ENCODE measurements at regions not wholly inside any gene's neighbourhood (a gene's known extent, or its start where the extent isn't known, plus 50 kb on each side); places are given as distances from the start of the nearest gene placed in this dataset.
"Not testable (repeated sequence)": the region's sequence is repeated elsewhere in the genome, so short reads cannot be mapped to it uniquely, and the experiment has no call there.

GRCh38 chr17:20908313-20909267, 134.2 kb downstream of the USP22 start:
- DNase-seq (ENCODE audit: low read depth), result peak; percentile 63

DNA sequence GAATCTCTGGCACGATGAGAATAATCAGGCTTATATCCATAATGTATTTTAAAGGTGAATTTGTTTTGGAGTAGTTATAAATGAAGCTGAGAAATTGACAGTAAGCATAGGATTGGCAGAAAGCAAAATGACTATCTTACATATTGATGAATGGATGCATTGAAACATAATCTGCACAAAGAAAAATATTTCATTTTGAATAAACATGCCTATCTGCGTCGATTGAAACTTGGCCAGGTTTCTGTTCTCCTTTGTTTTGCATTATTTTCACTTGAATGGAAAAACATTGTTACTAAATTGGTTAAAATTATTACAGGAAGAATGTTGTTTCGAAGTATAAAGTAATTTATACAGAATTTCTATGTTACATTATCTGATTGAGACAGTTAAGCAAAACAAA, 128.2 kb downstream of the USP22 start:
- no peak for DNase-seq (ENCODE audit: low read depth)

GRCh38 chr17:20916383-20916782, 126.4 kb downstream of the USP22 start:
- no peak for DNase-seq (ENCODE audit: low read depth)

DNA sequence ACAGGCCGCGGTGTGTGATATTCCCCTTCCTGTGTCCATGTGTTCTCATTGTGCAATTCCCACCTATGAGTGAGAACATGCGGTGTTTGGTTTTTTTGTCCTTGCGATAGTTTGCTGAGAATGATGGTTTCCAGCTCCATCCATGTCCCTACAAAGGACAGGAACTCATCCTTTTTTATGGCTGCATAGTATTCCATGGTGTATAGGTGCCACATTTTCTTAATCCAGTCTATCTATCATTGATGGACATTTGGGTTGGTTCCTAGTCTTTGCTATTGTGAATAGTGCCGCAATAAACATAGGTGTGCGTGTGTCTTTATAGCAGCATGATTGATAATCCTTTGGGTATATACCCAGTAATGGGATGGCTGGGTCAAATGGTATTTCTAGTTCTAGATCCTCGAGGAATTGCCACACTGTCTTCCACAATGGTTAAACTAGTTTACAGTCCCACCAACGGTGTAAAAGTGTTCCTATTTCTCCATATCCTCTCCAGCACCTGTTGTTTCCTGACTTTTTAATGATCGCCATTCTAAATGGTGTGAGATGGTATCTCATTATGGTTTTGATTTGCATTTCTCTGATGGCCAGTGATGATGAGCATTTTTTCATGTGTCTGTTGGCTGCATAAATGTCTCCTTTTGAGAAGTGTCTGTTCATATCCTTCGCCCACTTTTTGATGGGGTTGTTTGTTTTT, 125.1 kb downstream of the USP22 start:
- DNase-seq (ENCODE audit: low read depth), result not testable (repeated sequence)

GRCh38 chr17:20920095-20920814, 122.6 kb downstream of the USP22 start:
- DNase-seq (ENCODE audit: low read depth), result no peak

DNA sequence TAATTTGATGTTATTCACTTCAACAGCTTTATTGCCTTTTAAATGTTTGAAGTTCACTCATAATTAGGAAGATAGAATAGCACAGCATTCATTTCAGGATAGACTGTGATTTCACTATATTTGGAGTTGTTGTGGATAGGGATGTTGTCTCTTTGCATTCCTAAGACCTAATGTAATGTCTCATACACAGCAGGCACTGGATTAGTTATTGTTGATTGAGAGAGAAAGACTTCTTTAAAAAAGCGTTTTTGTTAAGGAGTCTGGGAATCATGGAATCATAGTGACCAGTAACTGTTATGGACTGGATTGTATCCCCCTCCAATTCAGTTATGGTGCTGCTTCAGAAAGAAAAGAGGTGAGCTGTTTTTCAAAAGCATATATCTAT, 122.0 kb downstream of the USP22 start:
- no peak for DNase-seq (ENCODE audit: low read depth)

- DNase-seq (ENCODE audit: low read depth), result no peak
Measured at GRCh38 chr17:20922128-20922670, 120.6 kb downstream of the USP22 start.

DNA sequence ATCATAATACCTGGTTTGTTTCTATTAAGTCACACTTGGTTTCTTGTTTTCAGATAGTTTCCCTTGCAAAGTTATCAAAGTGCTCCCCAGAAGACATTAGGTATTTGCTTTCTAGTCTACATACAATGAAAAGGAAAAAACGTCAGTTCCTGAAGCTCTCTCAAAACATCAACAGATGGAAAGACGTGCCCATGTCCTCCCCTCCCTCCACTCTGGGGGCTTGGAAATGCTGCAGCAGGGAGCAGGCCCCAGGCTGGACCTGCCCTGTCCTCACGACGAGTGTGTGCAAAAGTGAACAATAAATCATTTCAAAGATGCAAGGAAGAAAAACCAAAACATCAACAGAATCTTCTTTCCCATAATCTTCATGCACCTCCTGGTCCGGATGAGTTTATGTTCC, 118.5 kb downstream of the USP22 start:
- DNase-seq (ENCODE audit: low read depth), result no peak

DNA sequence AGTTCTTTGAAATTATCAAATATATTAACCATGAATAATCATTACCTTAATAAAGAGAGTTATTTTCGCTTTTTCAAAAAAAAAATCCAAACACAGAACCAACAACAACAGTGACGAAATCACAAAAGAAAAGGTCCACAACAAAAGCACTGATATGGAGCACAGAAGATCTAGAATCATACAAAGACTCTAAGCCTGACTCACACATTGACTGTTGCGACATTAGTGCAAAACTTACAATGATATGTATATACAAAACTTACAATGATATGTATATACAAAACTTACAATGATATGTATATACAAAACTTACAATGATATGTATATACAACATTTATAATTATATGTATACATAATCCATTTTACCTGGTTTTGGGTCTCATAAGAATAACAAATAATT, 117.7 kb downstream of the USP22 start:
- no peak for DNase-seq (ENCODE audit: low read depth)

GRCh38 chr17:20925954-20926353, 116.9 kb downstream of the USP22 start:
- DNase-seq (ENCODE audit: low read depth), result no peak

DNA sequence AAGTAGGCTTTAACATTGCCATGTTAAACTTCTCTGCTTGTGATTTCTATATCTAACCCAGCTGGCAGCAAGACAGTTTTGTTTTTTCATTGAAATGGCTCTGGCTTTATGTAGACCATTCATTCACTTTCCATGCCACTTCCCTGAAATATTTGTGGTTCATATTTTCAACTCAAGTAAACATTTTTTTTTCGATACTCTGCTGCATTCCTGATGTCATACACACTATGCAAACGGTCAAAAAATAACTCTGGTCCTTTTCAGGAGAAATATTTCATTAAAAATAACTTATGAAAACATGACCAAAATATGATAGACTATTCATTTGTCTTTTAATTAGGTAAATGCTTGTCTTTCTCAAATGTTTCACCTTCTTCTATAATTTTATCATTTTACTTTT, 116.3 kb downstream of the USP22 start:
- DNase-seq (ENCODE audit: low read depth), result no peak

DNA sequence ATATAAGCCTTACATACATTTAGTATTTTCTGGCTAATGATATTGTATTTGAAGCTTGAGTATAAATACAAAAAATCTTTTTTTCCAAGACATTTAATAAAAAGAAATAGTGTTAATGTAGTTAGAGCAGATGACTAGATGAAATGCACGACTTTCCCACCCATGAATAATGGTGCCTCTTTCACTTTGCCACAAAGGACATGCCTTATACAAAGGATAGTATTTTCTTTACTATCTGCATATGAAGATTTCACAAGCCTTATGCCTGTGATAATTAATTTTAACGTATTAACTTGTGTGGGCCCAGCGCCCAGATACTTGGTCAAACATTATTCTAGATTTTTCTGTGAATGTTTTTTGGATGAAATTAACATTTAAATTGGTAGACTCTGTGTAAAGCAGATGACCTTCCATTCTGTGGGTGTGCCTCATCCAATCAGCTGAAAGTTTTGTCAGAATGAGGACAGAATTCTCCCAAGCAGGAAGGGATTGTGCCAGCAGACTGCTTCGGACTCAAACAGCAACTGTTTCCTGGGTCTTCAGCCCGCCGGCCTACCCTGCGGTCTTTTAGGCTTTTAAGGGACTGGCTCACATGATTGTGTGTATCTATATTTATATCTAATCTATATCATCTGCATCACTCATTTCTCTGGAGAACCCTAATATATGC, 115.4 kb downstream of the USP22 start:
- no peak for DNase-seq (ENCODE audit: low read depth)

GRCh38 chr17:20929334-20929733, 113.5 kb downstream of the USP22 start:
- no peak for DNase-seq (ENCODE audit: low read depth)

DNA sequence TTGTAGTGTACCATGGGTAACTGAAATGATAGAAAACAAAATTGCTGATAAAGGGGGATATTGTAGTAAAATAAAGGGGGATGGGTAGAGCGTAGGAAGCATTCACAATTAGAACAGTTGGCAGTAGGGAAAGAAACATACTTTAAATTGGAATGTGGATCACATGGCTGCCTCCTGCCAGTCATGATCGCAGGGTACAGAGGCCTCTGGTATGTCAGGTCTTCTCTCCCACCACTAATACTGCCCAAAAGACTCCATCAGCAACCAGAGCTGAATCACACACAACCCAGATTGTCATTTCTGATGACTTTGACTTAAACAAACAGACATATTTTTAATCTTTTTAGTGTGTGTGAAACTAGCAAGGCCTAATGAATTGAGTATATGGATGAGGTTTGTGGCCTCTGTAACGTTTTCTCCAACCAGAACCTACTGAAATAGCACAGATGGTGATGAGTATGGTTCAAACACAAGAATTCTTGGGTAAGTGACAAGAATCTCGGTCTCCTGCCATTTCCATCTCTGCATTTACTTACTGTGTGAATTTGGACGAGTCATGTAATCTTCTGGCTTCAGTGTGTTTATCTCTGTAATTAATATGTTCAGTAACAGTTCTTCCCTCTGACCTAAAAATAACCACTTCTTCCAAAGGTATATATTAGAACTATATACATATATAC, 112.6 kb downstream of the USP22 start:
- no peak for DNase-seq (ENCODE audit: low read depth)

GRCh38 chr17:20933040-20933439, 109.8 kb downstream of the USP22 start:
- DNase-seq (ENCODE audit: low read depth), result not testable (repeated sequence)

- no peak for DNase-seq (ENCODE audit: low read depth)
Measured at GRCh38 chr17:20934288-20934687, 108.5 kb downstream of the USP22 start.

DNA sequence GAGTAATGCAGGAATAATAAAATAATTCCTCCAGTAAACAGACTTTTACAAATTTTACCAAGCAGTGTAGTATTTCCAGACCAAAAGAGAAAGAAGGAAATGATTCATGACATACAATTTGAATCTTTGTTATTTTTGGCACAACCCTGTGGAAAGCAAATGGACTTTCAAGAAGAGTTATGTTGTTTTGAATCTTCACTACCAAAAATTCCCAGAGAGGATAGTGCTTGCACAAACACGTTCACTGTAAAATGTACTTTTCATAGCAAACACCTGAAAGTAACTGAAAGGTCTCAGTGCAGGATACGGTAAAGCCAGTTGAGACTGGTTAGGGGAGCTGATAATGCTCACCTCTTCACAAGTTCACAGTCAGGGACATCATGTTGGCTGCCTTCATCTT, 107.1 kb downstream of the USP22 start:
- no peak for DNase-seq (ENCODE audit: low read depth)

GRCh38 chr17:20938244-20938643, 104.6 kb downstream of the USP22 start:
- no peak for DNase-seq (ENCODE audit: low read depth)

- DNase-seq (ENCODE audit: low read depth), result no peak
Measured at GRCh38 chr17:20938988-20939615, 103.7 kb downstream of the USP22 start.

- no peak for DNase-seq (ENCODE audit: low read depth)
Measured at GRCh38 chr17:20941872-20942271, 100.9 kb downstream of the USP22 start.
